Endothelial cell of umbilical vein (primary cell): ENCODE measurements at regions not wholly inside any gene's neighbourhood (a gene's known extent, or its start where the extent isn't known, plus 50 kb on each side); places are given as distances from the start of the nearest gene placed in this dataset.

Source experiments
- BruUV-seq: library from RNA; stranded (reverse); fragments of 400-500 nt; replicated peaks from 2 replicates; lab custom pipeline; 2021; lab: Mats Ljungman, UMichigan
- CTCF ChIA-PET: fragments of 300-600, 350-600 bp; sonication (Branson Sonifier 250); formaldehyde crosslinking; loops from one replicate; lab custom pipeline; 2021; ENCODE audit warnings: antibody characterized with exemption, inconsistent platforms; lab: Charles Lee
- POLR2A ChIA-PET: fragments of 300-600, 350-600 bp; sonication (Branson Sonifier 250); formaldehyde crosslinking; loops from one replicate; lab custom pipeline; 2021; ENCODE audit warnings: antibody characterized with exemption, inconsistent platforms; lab: Charles Lee
- DNase-seq: peaks from one replicate; pipeline ENCODE4 v3.0.0-alpha.2; 2011; ENCODE audit warnings: low read depth, low spot score
- FAIRE-seq: peaks from 2 replicates; lab custom pipeline; 2011; peaks lifted over from hg19 to GRCh38; lab: Jason Lieb, UNC
- H2AFZ ChIP-seq: 2 replicates; pipeline ENCODE4 v1.6.0; 2012; ENCODE audit warnings: low read depth, low read length, control low read depth, inconsistent platforms
- H3K27ac ChIP-seq: 2 replicates; pipeline ENCODE4 v1.5.1; 2011; ENCODE audit warnings: low read depth, mild to moderate bottlenecking, control low read depth, low read length, moderate library complexity; ENCODE audit not compliant: insufficient read depth
- H3K27me3 ChIP-seq, 2 experiments: 2 replicates each; pipeline versions ENCODE4 v1.6.0 to v1.6.1; 2011; ENCODE audit warnings: low read length in 2 of 2, mixed read lengths in 1 of 2; ENCODE audit not compliant: control insufficient read depth in 2 of 2, insufficient read depth in 2 of 2
- H3K36me3 ChIP-seq, 2 experiments: 2 replicates in 1 of 2; 3 replicates in 1 of 2; pipeline ENCODE4 v1.5.1; 2011; ENCODE audit warnings: low read length in 2 of 2, mild to moderate bottlenecking in 1 of 2, moderate library complexity in 1 of 2; ENCODE audit not compliant: control insufficient read depth in 2 of 2, insufficient read depth in 2 of 2; ENCODE audit errors: extremely low read depth in 1 of 2
- H3K4me1 ChIP-seq: 3 replicates; pipeline ENCODE4 v1.5.1; 2011; ENCODE audit warnings: mild to moderate bottlenecking, low read length; ENCODE audit not compliant: control insufficient read depth, insufficient read depth; ENCODE audit errors: extremely low read depth
- H3K4me2 ChIP-seq: 2 replicates; pipeline ENCODE4 v1.6.1; 2011; ENCODE audit warnings: low read length, control low read depth, mixed read lengths; ENCODE audit not compliant: insufficient read depth
- H3K4me3 ChIP-seq, 3 experiments: fragments of 200-600 bp in 1 of 3; sonication (generic), shearing (Covaris generic) in 1 of 3; replicated peaks in 1 of 3; 2 replicates each; pipeline ENCODE4 v1.5.1; 2011 to 2016; ENCODE audit warnings: control low read depth in 3 of 3, low read length in 3 of 3, mild to moderate bottlenecking in 2 of 3, inconsistent platforms in 1 of 3, low read depth in 1 of 3, moderate library complexity in 1 of 3; ENCODE audit not compliant: insufficient read depth in 1 of 3
- H3K79me2 ChIP-seq: 2 replicates; pipeline ENCODE4 v1.6.0; 2012; ENCODE audit warnings: low read length, inconsistent platforms; ENCODE audit not compliant: control insufficient read depth, insufficient read depth
- H3K9ac ChIP-seq: replicated peaks from 2 replicates; pipeline ENCODE3; 2011; ENCODE audit warnings: low read length, control low read depth; ENCODE audit not compliant: insufficient read depth; ENCODE audit errors: extremely low read depth
- H3K9me1 ChIP-seq: replicated peaks from 3 replicates; pipeline ENCODE4 v1.6.0; 2011; ENCODE audit warnings: mild to moderate bottlenecking, low read length; ENCODE audit not compliant: control insufficient read depth, insufficient read depth; ENCODE audit errors: extremely low read depth
- H3K9me3 ChIP-seq: replicated peaks from 2 replicates; pipeline ENCODE4 v1.5.1; 2012; ENCODE audit warnings: low read length, inconsistent platforms; ENCODE audit not compliant: control insufficient read depth, insufficient read depth
- H4K20me1 ChIP-seq: replicated peaks from 2 replicates; pipeline ENCODE3; 2011; ENCODE audit warnings: mild to moderate bottlenecking, low read length; ENCODE audit not compliant: control insufficient read depth, insufficient read depth; ENCODE audit errors: extremely low read depth
- EZH2 ChIP-seq: IDR thresholded peaks from 2 replicates; pipeline ENCODE4 v1.6.1; 2012; ENCODE audit warnings: borderline replicate concordance, low read depth, mild to moderate bottlenecking, moderate library complexity, low read length, inconsistent platforms; ENCODE audit not compliant: severe bottlenecking
- FOS ChIP-seq: IDR thresholded peaks from 2 replicates; pipeline ENCODE4 v1.6.1; 2011; ENCODE audit warnings: mild to moderate bottlenecking, low read length, moderate library complexity, borderline replicate concordance; ENCODE audit not compliant: insufficient read depth
- GATA2 ChIP-seq: IDR thresholded peaks from 2 replicates; pipeline ENCODE4 v1.7.0; 2011; ENCODE audit warnings: low read depth, mild to moderate bottlenecking, moderate library complexity, mixed read lengths, low read length; ENCODE audit not compliant: insufficient read length, insufficient read depth
- JUN ChIP-seq: IDR thresholded peaks from 2 replicates; pipeline ENCODE4 v1.6.1; 2011; ENCODE audit warnings: borderline replicate concordance, low read depth; ENCODE audit not compliant: insufficient read length, insufficient read depth
- MYC ChIP-seq: IDR thresholded peaks from one replicate; pipeline ENCODE4 v1.6.1; 2011; ENCODE audit warnings: mild to moderate bottlenecking, low read depth, low read length
- POLR2A ChIP-seq: IDR thresholded peaks from 2 replicates; pipeline ENCODE4 v1.6.1; 2012; ENCODE audit warnings: low read depth, mild to moderate bottlenecking, control low read depth, low read length
- POLR2AphosphoS5 ChIP-seq: IDR thresholded peaks from 2 replicates; pipeline ENCODE4 v1.6.1; 2012; ENCODE audit warnings: low read depth, mild to moderate bottlenecking, control low read depth, low read length, moderate library complexity; ENCODE audit not compliant: insufficient read depth
- dilution Hi-C: fragments of 300-500 bp; cut with MboI; formaldehyde crosslinking; loops from one replicate; pipeline ENCODE4 v1.15.0; 2019; ENCODE audit warnings: low sequenced_read_pairs; ENCODE audit not compliant: extremely low pct_ligation_motif_present
- intact Hi-C: fragments of 100-400 bp; cut with micrococcal nuclease; formaldehyde crosslinking; loops from one replicate; pipeline ENCODE4 v1.10.0; 2022
- TF ChIP-seq, protein P1 (sequence below), 2 donors: IDR thresholded peaks; 1 replicate in 1 of 2; 2 replicates in 1 of 2; pipeline ENCODE4 v1.5.1; 2011; ENCODE audit warnings: low read length in 2 of 2, mild to moderate bottlenecking in 2 of 2, moderate library complexity in 2 of 2, control low read depth in 1 of 2, inconsistent platforms in 1 of 2, low read depth in 1 of 2; ENCODE audit not compliant: insufficient read depth in 1 of 2; ENCODE audit errors: extremely low read depth in 1 of 2
- TF ChIP-seq, protein P2 (sequence below): IDR thresholded peaks from 2 replicates; pipeline ENCODE4 v1.6.1; 2011; ENCODE audit not compliant: insufficient read depth, insufficient read length

DNA sequence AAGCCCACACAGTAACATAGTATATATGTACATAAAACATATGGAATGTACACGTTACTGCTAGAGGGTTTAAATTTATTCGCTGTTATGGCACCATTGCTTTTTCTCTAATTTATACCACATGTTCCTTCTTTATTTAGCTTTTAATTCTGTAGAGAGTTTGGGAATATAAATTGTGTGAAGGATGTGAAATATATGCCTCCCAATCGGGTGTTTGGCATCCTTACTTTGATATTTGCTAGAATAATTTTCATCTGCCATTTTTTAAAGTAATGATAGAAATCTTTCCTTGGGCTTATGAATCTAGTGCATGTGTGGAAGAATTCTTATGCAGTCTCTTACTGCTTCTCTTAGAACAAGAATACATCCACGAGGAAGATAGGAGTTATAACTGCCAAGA lies 509.8 kb upstream of the RAG2 start:
- Histone ChIP-seq H3K4me3 (no peak overlapping the region), H2AFZ (no peak overlapping the region)
- CTCF ChIA-PET: no interaction called here

DNA sequence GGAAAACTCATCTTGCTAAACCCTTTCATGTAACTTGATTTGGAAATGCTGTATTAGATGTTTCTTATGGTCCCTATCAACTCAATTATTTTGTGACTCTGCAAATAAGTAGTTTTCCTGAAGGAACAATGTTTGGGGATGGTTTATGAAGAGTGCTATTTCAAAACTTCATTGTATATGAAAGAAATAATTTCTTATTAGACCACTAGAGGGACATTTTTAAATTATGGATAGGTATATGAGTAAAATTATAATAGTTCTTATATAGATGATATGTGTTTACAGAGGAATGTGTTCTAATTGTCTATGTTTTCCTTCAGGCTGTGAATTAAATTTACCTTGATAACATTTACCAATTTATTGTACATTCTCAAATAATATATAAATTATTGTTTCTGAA lies 509.4 kb upstream of the RAG2 start:
- intact Hi-C loops (no loop called here), dilution Hi-C loops (no loop called here)
- Histone ChIP-seq H3K4me3 (no peak overlapping the region), H3K4me1 (no peaks in the 10 kb centered on the region), H3K79me2 (no peaks in the 10 kb centered on the region), H4K20me1 (no peaks in the 10 kb centered on the region), H3K27me3 (no peaks in the 10 kb centered on the region), H3K27ac (no peak overlapping the region), H3K9me3 (no peaks in the 10 kb centered on the region), H3K9ac (no peak overlapping the region), H3K4me2 (no peak overlapping the region), H2AFZ (no peak overlapping the region), H3K9me1 (no peaks in the 10 kb centered on the region), H3K36me3 (no peaks in the 10 kb centered on the region)
- no peak for FAIRE-seq
- ChIA-PET CTCF (no interaction called here), POLR2A (no interaction called here)
- TF ChIP-seq GATA2: no peak
- no peak for TF ChIP-seq FOS
- TF ChIP-seq POLR2A: no peak
- TF ChIP-seq MYC: no peak
- TF ChIP-seq JUN: no peak
- TF ChIP-seq, protein P1, sequence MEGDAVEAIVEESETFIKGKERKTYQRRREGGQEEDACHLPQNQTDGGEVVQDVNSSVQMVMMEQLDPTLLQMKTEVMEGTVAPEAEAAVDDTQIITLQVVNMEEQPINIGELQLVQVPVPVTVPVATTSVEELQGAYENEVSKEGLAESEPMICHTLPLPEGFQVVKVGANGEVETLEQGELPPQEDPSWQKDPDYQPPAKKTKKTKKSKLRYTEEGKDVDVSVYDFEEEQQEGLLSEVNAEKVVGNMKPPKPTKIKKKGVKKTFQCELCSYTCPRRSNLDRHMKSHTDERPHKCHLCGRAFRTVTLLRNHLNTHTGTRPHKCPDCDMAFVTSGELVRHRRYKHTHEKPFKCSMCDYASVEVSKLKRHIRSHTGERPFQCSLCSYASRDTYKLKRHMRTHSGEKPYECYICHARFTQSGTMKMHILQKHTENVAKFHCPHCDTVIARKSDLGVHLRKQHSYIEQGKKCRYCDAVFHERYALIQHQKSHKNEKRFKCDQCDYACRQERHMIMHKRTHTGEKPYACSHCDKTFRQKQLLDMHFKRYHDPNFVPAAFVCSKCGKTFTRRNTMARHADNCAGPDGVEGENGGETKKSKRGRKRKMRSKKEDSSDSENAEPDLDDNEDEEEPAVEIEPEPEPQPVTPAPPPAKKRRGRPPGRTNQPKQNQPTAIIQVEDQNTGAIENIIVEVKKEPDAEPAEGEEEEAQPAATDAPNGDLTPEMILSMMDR (IDR thresholded peaks at IDR 0.05; ENCODE audit: extremely low read depth in 1 of 2, insufficient read depth in 1 of 2, low read depth in 1 of 2, low read length in 2 of 2): no peak
- TF ChIP-seq EZH2: no peak
- TF ChIP-seq POLR2AphosphoS5: no peak
- TF ChIP-seq, protein P2, sequence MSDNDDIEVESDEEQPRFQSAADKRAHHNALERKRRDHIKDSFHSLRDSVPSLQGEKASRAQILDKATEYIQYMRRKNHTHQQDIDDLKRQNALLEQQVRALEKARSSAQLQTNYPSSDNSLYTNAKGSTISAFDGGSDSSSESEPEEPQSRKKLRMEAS: no peak
- no peak for DNase-seq
- no TSS peak for BruUV-seq

More for the DNA sequence above, 509.8 kb upstream of the RAG2 start:
- dilution Hi-C loops (no loop called here), intact Hi-C loops (no loop called here)
- Histone ChIP-seq H3K9me3 (no peaks in the 10 kb centered on the region), H3K27me3 (no peaks in the 10 kb centered on the region), H3K9me1 (no peaks in the 10 kb centered on the region), H3K79me2 (no peaks in the 10 kb centered on the region), H3K9ac (no peak overlapping the region), H3K36me3 (no peaks in the 10 kb centered on the region), H3K4me1 (no peaks in the 10 kb centered on the region), H3K27ac (no peak overlapping the region), H3K4me2 (no peak overlapping the region), H4K20me1 (no peaks in the 10 kb centered on the region)
- POLR2A ChIA-PET: no interaction called here
- DNase-seq (no peak), FAIRE-seq (no peak)
- no peak for TF ChIP-seq POLR2AphosphoS5
- TF ChIP-seq EZH2: no peak
- no peak for TF ChIP-seq JUN
- TF ChIP-seq, protein P1 (IDR thresholded peaks at IDR 0.05; ENCODE audit: extremely low read depth in 1 of 2, insufficient read depth in 1 of 2, low read depth in 1 of 2, low read length in 2 of 2): no peak
- TF ChIP-seq GATA2: no peak
- TF ChIP-seq FOS: no peak
- TF ChIP-seq MYC: no peak
- no peak for TF ChIP-seq POLR2A
- no TSS peak for BruUV-seq
